Right hindlimb (tissue), 1 donor: ENCODE measurements at regions not wholly inside any gene's neighbourhood (a gene's known extent, or its start where the extent isn't known, plus 50 kb on each side); places are given as distances from the start of the nearest gene placed in this dataset.
"Not testable (repeated sequence)": the region's sequence is repeated elsewhere in the genome, so short reads cannot be mapped to it uniquely, and the experiment has no call there.

Experiments used
- DNase-seq: peaks from one replicate; pipeline ENCODE4 v3.0.0-alpha.2; 2018

GRCh38 chr15:62272290-62272689 is 107.2 kb upstream of the C2CD4B start:
- DNase-seq = no peak

DNA sequence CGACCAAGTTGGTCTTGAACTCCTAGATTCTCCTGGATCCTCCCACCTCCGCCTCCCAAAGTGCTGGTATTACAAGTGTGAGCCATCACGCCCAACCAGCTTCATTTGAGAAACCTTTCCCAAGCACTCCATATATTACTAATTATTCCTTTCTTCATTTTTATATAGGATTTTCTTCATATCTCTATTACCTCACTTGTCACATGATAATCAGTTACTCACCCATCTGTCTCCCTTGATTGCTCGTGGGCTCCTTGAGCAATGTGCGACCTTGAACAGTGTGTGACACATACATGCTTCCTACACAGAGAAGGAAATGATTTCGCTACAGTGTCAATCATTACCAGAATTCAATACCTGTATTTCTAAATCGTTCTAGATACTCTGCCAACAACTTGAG is 110.7 kb upstream of the C2CD4B start:
- no peak for DNase-seq

DNA sequence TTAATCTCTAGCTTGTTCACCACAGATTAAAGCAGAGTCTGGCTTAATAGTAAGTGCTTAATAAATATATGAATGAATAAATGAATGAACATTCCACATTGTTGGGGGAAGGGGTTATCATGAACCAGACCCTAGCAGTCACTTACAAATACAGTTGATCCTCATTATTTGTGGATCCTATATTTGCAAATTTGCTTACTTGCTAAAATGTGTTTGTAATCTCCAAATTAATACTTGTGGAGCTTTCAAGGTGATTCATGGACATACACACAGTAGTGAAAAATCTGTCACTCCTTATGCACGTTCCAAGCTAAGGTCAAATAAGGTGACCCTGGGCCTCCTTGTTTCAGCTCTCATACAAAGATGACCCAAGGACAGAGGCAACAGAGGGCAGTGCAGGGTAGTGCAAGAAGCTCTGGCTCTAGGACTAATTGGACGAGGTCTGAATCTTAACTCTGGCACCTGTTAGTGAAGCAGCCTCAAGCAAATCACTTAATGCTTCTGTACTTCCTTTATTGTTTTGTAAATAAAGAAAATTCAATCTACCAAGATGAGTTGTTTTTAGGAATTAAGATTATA is 112.8 kb upstream of the C2CD4B start:
- no peak for DNase-seq

- no peak for DNase-seq
These were observed 113.4 kb upstream of the C2CD4B start for GRCh38 chr15:62278534-62278933.

GRCh38 chr15:62279041-62279440 is 114.0 kb upstream of the C2CD4B start:
- no peak for DNase-seq

- DNase-seq = no peak
These were observed 115.5 kb upstream of the C2CD4B start for GRCh38 chr15:62280625-62281024.

GRCh38 chr15:62281801-62282200 is 116.7 kb upstream of the C2CD4B start:
- not testable (repeated sequence) for DNase-seq

DNA sequence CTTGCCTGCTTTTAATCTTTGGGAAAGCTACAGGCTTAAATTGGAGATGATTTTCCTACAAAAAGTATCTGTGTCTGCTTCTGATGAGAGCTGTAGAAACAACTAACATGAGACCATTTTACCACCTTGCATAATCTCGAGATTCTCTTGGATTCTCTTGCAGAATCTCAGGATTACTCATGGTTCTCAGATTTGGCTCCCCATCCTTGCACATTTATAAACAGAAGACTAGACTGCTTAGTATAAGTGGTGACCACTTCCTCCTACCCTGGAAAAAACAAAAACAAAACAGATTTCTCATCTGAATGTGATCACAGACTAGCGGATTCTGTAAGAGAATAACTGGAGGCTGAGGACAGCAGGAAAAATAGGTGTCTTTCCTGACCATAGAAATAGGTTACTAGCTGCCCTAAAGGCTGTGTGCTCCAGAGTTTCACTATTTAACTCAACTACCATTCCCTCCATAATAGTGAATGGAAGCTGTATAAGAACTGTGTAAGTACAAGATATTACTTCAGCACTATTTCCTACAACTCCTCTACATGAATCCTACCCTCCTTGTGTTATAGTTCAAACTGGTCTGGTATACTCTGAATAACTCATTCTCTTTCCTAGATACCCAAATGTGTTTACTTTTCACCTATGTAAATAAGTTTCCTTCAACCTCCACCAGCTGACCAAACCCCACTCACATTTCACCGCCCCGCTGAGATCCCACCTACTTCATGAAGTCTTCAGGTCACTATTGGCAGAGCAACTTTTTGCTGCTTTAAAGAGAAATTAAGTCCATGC is 122.2 kb upstream of the C2CD4B start:
- no peak for DNase-seq

GRCh38 chr15:62288361-62289017 is 123.4 kb upstream of the C2CD4B start:
- DNase-seq = no peak

DNA sequence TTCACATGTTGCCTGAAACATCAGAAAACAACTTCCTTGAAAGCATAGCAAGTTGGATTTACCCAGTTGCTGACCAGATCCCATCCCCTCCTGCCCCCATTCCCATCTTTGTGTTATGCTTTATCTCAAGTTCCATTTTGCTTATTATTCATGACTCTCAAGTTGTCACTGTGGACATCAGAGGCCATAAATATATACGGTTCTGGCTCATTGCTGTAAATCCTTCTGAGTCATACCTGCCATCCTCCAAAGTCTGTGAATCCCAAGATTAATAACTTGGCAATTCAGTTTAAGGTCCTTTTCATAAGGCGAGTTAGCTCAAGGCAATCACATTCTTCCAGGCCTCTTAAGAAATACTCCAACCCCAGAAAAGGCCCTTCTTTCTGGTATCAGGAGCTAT is 126.2 kb upstream of the C2CD4B start:
- no peak for DNase-seq

GRCh38 chr15:62296756-62297507 is 131.8 kb upstream of the C2CD4B start:
- DNase-seq = no peak

- no peak for DNase-seq
These were observed 132.4 kb upstream of the C2CD4B start for GRCh38 chr15:62297522-62297921.

GRCh38 chr15:62297933-62298332 is 132.8 kb upstream of the C2CD4B start:
- DNase-seq = no peak

- no peak for DNase-seq
These were observed 133.7 kb upstream of the C2CD4B start for GRCh38 chr15:62298811-62299210.

DNA sequence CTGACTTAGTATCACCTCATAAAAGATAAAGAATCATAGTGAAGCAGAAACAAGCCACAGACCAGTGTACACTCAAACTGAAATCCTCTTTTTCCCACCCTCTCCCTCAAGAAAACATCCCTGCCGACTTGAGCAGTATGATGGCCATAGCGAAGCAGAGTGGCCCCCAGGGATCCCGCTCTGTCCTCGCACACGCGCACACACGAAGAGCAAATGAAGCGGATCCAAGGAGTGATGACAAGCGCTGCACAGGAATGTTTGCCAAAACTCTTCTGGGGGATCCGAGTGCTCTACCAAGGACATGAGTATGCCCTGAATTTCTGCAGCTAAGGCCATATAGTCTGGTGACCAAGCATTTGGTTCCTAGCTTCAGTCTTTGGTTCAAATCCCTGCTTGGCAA is 134.5 kb upstream of the C2CD4B start:
- DNase-seq = no peak

GRCh38 chr15:62301993-62302675 is 137.0 kb upstream of the C2CD4B start:
- DNase-seq = no peak

DNA sequence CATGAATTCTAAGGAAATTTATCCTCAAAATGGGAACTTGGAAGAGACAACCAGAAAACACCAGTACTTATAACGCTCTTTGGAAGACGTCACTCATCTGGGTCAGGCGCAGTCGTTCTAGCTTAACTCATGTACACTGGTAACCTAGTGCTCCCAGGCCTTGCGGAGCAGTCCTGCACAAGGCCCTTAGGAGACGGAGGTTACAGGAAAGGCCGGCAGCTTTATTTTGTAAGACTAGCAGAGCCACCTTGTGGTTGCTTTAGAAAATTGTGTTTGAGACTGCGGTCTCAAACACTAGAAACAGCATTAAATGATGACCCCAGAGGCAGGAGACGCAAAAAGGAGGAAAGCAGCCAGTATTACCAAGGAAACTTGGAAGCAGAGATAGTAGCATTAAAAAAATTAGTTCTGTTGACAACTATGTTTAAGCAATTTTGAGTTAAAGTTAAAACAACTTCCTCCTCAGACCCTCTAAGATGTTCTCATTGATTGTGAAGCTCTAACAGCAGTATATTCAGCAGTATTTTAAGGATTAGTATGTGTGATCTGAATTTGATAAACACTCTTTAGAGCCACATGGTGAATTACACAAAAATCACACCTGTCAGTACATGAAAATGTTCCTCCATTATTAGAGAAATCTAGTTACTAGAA is 141.9 kb upstream of the C2CD4B start:
- peak; percentile 51 for DNase-seq

DNA sequence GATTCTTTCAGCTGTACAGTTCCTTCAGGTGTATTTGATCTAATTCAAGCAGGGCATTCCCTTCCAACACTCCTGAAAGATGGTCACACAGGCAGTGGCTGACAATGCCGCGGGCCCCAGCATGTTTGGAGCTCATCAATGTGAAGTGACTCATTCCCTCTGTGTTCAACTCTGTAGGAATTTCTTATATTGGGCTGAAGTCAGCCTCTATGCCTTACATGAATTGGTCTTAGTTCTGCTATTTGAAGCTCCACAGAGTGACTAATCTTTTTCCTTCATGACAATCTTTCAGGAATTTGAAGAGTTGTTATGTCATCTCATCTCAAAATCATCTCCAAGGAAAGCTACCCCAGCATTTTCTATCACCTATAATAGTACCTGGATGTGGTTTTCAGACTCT is 142.5 kb upstream of the C2CD4B start:
- no peak for DNase-seq

DNA sequence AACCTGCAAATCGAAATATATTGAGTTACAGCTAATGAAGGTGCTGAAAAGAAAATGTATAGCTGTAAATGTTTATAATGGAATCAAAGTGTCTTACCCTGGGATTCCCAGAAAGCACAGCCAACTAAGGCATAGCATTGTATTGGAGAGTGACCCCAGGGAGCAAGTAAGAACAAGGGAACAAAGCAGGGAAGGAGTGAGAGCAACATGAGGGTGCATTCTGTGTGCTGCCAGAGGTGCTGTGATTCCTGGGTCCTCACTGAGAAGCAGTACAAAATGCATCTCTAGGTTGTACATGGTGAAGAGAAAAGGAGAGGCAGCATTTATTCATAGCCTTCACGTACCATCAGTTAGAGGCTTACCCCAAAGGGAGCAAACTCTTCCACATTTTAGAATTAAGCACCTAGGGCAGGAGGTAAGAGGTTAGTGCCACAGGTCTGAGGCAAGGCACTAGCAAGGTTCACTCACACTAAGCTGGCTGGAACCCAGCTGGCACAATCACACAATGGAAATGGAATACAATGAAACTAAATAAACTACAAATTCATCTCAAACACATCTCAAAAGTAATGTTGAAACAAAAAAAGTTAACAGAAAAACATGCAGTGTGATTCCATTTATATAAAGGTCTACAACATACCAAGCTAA is 151.5 kb upstream of the C2CD4B start:
- DNase-seq = no peak

DNA sequence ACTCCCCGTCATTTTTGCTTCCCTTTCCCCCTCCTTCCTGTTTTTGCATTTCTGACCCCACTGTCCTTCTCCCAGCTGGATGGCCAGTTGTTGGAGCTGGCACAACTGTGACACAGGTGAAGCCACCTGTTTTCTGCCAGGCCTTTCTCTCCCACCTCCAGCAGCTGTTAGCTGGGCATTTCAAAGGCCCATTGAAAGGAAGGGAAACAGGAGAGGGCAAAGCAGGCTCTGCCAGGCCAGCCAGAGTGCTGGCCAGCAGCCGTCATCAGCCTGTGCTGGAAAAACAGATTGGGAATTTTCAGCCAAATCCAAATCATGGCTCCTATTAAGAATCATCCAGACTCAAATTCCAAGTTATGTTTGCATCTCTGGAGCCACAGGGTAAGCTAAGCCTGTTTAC is 155.2 kb upstream of the C2CD4B start:
- peak; percentile 37 for DNase-seq

- DNase-seq = no peak
These were observed 158.3 kb upstream of the C2CD4B start for GRCh38 chr15:62323353-62323890.

DNA sequence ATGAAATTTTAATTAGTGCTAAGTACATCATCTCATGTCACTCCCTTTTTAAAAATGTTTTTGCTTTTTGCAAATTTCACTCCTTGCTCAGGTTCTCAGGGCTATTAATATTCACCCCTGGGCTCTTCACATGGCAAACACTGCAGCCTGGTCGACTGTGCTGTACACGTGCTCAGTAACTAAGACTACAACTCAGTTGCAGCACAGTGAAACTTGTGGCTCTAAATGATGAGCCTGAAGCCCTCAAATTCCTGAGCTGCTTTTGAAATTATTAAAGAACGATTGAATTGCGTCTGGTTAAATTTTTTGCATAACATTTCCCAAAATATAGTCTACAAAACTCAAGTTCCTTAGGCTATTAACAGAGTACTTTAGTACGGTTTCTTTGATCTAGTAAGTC is 159.3 kb upstream of the C2CD4B start:
- no peak for DNase-seq
